GM21526 (cell line): ENCODE measurements at regions not wholly inside any gene's neighbourhood (a gene's known extent, or its start where the extent isn't known, plus 50 kb on each side); places are given as distances from the start of the nearest gene placed in this dataset.

Source experiments
- ATAC-seq: cut with Tn5 transposase; IDR thresholded peaks from one replicate; pipeline ENCODE4 v1.9.1; 2021; ENCODE audit warnings: moderate library complexity; ENCODE audit not compliant: unreplicated experiment, low FRiP score

DNA sequence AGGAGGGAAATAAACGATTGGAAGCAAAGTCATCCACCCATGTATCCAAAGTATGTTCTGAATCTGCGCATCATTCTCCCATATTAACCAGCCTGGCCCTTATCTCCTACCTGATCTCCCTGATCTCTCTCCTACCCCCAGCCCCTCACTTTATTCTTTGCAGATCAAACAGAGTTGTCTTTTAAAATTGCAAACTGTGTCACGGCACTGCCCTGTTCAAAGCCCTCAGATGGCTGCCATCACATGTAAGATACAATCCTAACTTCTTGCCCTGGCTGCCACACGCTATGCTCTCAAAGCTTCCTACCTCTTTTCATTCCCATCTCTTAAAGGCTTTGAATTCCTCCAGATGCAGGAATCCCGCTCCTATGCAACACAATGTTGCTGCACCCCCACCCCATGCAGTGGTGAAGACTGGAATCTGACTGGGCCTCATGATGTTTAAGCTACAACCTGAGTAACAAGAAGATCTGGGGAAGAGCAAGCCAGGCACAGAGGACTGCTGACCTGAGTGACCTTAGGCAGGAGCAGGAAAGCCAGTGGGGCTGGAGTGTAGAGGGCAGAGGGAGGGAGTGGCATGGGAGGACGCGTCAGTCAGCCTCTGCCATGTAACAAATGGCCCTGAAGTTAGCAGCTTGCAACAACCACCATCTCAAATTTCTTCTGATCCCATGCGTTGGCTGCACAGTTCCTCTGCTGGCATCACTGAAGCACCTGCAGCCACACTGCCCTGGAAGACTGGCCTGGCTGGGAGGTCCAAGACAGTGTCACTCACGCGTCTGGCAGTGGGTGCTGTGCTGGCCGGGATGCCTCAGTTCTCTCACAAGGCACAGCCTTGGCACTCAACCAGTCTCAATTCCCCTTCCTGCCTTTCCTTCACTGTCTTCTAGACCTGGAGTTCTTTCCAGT is 382.8 kb downstream of the BCL11B start:
- ATAC-seq, result no peak

DNA sequence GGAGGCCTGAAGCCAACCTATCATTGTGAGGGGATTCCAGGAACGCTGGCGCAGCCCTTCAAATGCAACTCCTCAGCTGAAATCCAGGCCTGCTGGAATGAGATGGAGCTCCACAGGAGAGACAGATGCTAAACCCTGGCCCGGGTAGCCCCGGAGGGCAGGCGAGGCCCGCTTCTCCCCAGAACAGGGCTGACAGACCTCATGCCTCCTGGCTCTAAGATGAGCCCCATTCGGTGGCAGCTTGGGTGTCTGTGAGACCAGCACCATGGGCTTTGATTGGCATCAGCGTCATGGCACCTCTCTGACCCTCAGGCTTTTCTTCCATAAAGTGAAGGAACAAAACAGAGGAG is 382.2 kb downstream of the BCL11B start:
- ATAC-seq, result no peak

DNA sequence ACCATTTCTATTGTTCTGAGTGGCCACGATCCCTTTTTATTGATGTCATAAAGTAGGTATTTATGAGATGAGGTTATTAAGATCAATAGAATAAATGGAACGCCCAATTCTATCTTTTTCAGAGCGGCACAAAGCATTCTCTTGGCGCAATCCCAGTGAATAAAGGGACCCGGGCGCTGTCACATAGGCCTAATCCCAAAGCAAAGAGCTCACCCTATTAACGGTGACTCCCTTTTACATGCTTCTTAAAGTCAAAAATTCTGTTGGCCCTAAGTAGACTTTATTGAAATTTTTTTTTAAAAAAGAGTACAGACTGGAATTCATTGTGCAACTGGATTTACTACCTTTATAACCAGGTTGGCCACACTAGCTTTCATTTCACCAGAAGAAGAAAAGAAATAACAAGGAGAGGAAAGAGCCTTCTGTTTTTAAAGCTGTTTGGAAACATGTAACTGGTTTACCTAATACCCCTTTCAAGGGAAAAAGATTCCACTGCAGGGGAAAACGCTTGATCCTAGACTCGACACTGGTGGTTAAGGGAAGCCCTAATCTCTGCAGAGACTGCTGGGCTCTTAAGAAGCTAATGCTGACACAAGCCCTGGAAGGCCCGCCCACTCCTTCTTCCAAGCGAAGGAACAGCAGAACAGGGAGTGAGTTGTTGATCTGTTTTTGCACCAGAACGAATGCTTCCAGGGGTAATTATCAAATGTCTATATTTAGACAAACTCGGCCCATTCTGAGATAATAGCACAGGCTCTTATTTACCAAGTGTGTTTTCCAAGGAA is 381.2 kb downstream of the BCL11B start:
- ATAC-seq, result no peak

DNA sequence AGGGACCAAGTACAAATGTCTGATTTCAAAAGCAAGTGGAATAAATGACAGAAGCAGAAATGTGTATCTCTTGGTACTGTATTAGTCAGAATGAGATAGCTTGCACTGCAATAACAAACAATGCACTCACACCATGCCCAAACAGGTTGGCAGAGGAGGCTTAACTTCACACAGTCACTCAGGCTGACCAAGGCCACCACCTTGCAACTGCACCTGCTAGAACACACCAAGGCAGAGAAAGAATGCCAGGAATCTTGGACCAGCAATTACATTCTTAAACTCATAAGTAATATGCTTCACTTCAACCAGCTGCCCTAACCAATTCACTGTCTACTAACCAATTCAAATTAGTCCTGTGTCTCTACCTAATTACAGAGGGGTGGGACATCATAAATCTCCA is 378.3 kb downstream of the BCL11B start:
- no peak for ATAC-seq

DNA sequence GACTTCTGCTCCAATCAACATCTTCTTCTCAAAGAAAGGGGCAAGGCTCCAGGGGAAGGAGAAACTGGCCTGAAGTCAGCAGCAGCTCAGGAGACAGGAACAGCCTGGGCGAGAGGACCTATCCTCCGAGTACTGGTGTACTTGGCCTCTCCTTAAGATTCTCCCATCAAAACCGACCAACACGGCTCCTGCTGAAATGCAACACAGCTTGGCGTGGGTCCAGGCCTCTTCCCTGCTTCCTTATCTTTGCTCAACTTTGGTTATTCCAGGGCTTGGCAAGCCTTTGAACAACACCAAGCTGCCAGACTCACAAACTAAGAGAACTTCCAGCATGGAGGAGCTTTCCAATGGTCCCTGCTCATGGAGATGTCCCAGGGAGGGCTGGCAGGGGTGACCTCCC is 377.4 kb downstream of the BCL11B start:
- ATAC-seq, result no peak

DNA sequence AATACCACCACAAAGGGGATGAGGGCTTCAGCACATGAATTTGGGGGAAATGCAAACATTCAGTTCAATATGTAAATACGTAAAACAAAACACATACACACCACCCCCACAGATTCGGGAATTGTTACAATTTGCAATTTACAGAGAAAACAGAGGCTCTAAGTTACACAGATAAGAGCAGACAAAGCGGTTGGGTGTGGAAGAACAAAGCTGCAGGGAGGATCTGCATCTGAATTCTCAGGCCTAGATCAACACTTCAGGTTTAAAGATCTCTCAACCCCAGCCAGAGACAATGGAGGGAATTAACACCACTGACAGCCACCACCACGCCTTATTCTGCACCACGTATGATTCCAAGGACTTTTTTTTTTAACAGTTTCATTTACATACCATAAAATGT is 375.5 kb downstream of the BCL11B start:
- no peak for ATAC-seq

DNA sequence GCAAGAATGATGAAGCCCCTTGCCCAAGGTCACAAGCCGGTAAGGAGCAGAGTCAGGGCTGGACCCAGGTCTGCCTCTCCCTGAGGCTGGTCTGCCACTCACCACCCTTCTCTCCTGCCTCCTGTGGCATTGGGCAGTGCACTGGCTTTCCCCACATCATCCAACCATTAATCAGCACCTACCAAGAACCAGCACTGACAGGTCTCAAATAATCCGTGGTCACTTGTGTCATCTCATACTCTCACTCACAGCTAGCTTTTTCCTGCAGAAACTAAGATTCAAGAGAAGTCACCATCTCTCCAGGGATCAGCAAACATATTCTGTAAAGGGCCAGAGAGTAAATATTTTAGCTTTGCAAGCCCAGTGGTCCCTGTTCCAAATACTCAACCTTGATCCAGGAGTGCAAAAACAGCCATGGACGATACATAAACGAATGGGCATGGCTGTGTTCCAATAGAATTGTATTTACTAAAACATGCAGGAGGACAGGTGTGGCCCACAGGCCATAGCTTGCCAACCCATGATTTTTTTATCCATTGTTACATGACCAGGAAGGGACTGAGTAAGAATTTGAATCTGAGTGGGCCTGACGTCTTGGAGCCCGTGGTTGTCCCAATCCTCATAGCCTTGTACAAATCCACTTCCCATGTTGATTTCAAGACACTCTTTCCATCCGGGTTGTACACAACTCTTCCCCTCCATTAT is 374.2 kb downstream of the BCL11B start:
- ATAC-seq, result no peak

DNA sequence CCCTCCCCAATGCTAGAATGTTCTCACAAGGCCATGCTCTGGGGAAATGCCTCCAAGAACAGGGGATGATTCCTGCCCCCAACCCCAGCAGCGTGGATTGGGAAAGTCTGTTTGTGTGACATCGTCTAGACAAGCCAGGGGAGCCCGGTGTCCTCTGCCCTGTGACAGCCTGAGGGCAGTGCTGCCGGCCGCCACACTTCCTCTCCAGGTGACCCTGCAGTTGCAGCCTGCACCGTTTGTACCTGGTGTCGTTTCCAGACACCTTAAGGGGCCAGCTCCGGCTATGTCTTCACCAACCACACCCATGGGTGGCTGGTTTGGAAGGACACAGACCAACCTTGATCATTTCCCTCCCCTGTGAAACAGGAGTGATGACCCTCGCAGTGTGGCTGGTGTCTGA is 372.6 kb downstream of the BCL11B start:
- no peak for ATAC-seq

DNA sequence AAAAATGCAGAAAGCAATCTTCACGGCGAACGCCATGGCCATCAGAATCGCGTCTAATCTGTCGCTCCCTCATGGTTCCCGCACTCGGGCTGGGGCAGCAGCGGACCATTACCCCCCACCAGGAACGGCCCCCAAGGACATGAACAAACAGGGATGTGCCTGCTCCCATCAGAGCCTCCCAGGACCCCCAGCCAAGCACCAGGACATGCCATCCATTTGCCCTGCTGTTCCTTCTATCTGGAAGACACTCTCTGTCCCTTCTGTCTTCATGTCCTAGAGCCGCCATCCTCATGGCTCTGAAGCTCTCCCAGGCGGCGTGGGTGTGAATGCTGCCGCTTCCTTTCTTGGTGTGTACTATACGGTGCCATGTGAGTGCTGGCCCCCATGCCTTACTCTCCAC is 371.8 kb downstream of the BCL11B start:
- no peak for ATAC-seq

DNA sequence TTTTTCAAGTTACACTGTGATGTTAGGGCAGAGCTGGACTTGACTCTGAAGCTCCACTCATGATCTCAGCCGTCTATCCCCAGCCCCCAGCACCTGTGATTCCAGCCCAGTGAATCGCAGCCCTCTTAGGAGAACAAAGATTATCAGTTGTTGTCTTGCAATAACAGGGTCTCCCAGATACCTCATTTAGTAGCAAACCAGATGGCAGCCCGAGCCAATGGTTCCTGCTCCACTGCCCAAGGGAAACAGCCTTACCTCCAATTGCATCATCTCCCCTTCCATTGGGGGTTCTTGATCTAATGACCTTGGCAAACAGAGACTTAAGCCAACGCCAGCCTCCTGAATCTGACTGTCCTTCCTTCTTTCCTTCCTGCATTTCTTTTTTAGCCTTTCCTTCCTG is 371.2 kb downstream of the BCL11B start:
- no peak for ATAC-seq

DNA sequence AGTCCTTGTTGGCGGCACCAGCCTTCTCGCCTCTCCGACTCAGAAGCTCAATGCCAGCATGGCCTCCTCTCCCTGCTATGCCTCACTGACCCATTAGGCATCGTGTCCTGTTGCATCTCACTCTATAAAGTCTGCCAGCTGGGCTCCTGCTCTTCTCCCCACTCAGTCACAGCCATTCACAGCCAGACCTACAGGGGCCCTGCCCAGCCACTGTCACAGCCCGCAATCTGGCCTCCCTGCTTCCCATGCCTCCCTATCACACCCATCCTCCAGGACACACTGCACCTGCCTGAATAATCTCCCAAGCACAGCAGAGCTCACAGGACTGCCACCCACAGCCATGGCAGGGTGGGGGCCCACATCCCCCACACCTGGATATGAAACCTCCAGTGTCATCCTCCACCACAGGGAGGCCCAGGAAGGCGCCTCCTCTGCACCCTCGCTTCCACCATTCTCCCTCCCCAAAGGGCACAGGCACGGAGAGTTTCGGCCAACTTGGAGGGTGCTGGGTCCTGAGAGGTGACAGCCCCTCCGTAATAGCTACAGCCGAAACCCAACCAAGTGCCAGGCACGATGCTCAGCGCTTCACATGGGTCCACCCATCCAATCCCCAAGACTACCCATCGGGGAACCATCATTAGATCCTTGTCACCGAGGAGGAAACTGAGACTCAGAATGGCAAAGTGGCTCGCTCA is 370.3 kb downstream of the BCL11B start:
- no peak for ATAC-seq

DNA sequence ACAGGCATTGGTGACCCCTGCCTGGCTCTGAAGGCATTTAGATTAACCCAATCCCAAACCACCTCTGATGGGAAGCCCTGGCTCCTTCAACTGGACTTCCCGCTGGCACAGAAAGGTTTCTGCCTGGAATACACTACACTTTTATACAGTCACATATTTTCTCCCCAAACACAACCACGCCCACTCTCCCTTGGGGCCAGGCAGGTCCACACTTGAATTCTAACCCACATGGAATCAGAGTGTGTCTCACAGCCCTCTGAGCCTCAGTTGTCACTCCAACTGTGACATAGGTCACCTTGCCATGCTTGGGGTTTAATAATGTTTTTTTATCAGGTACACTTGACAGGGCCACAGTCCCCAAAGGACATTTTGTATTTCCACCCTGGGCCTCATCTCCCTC is 368.6 kb downstream of the BCL11B start:
- no peak for ATAC-seq

DNA sequence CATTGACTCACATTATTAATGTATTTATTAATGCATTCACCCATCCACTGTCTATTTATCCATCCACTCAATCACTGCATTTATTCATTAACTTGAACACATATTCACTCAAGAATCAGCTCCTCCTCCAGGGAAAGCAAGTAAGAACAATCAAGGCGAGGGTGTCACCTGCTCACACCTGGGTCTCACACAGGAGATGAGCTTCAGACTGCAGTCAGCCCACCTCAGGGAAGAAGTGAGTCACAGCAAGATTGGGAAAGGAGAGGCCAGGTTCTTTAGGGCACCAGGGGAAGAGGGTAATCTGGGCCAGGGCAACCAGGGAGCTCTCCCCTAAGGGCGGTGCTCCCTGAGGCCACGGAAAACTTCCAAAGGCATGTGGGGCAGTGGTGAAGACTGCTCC is 367.3 kb downstream of the BCL11B start:
- no peak for ATAC-seq

DNA sequence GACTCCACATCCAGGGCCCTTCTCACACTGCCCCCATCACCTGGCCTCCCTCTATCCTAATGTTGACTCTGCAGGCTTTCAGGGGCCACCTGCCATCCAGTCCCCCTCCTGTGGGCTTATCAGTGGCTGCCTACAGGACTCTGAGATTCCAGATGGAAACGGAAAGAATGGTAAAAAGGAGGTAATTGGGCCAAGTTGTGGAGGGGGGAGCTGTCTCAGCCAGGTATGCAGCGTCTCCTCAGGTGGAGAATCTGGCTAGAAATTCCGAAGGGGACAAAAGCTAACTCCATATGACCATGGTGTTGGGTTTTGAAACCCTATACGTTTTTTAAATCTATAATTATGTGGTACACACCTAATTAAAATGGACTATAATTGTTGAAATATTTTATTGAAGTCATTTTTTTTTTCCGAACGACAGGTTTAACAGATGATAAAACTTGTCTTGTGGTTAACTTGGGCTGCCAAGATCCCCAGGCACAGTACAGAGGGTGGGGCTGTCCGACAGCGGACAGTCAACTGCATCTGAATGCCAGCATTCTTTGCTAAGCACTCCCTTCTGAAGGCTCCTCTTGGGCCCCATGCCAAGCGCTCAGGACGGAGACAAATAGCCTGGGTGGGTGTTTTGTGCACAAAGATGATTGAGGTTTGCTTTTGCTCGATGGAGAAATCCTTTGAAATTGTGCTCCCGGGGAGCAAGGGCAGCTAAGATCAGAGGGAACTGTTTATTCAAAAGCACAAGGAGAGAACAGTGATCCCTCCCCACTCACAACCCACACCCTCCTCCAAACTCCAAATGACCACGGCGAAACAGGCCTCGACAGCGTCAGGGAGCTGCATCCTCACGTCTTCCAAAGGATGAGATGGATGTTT is 365.6 kb downstream of the BCL11B start:
- ATAC-seq, result no peak

DNA sequence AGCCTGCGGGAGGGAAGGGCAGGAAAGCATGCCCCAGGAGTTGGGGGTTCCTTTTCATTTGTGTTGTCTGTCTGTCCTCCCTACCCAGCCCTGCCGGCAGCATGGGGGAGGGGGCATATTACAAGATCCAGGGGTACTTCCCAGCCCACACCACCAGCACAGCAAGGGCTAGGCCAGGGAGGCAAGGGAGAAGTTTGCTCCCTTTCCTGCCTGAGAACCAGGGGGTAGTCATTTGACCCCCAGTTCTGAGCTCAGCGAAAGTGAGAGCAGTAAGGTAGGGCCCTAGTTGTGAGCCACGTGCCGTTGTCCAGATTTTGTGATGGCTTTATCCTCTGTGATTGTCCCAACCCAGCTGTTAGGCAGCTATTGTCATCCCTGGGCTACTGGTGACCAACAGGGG is 364.7 kb downstream of the BCL11B start:
- ATAC-seq, result no peak

DNA sequence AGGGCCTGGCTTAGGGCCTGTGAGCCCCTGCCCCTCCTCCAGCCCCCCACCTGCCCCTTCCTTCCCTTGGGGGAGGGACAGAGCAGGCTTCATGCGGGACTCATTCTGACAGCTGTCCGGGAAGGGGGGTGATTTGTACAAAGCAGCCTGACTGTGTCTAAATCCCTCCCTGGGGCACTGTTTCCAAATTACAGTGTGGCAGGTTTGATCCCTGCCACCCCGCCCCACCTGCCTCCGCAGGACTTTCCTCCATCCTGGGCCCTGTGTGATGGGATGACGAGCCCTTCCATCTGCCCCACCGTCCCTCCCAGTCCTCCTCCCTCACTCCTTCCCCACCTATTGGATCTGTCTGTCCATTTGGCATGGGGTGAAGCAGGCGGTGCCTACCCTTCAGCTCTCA is 363.9 kb downstream of the BCL11B start:
- ATAC-seq, result no peak

DNA sequence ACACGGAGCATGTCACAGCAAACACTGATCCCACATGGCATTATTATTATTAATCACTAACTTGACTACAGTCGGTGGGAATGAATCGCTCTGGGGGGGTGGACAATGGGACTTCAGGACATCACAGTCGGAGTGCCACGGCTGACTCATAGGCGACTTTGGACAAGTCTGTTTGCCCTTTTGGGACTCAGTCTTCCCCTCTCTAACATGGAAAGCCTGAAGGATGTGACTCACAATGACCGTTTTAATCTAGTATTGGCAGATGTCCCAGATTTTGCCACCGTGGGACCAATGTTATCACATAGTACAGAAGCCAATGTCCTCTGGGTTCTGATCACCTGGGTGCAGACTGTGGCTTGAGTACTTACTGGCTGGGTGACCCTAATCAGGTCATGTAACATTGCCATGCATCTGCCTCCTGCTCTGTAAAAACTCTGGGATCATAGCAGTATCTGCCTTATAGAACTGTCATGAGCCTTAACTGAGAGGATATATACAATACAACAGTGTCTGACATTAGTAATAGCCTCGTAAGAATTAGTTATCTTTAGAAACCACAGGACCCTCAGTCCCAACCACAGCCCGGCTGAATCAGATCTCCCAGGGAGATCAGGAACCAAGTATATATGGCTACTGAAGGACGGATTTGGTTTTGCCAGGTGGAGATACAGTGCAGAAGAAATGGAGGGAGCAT is 362.6 kb downstream of the BCL11B start:
- no peak for ATAC-seq

DNA sequence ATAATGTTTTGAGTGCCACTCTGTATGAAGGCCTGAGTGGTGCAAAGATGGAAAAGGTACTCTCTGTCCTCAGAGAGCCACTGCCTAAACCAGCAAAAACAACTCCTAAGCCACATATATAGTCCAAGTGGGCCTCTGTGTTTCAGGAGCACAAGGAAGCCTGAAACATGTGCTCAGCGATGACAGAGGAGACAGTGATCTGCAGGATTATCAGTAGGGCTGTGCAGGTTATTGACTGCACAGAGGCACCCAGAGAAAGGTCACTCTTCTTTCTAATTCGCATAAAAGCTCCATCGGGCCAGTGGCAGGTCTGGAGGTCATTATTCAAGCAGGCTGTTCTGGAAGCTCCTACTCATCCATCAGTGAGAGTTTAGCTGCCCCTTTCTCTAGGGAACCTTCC is 361.9 kb downstream of the BCL11B start:
- no peak for ATAC-seq

DNA sequence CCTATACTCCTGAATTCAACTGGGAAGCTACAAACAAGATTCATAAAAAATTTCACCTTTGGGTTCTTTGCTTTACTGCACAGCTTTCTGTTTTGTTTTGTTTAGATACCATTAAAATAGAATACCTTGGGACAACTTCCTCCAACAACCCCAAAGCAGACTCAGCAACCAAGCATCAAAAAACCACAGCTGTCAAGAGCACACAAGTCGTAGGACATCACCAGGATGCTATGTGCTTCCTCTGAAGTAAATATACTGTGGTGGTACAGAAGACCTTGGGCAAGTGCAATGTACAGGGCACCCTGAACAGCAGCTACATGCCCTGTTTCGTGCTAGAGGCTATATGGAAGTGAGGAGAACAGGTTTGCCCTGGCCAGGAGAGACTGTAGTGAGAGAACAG is 359.3 kb downstream of the BCL11B start:
- ATAC-seq, result no peak
